Transverse colon (tissue), 4 donors: ENCODE measurements at regions not wholly inside any gene's neighbourhood (a gene's known extent, or its start where the extent isn't known, plus 50 kb on each side); places are given as distances from the start of the nearest gene placed in this dataset.

Source experiments
- EP300 ChIP-seq: sonication (generic); formaldehyde crosslinking; IDR thresholded peaks from one replicate; pipeline ENCODE4 v1.6.1; 2017; ENCODE audit warnings: antibody characterized with exemption, low read depth
- POLR2A ChIP-seq: fragments of 450-650 bp; IDR thresholded peaks from one replicate; pipeline ENCODE4 v1.6.1; 2016; ENCODE audit warnings: antibody characterized with exemption, mild to moderate bottlenecking, moderate library complexity
- POLR2AphosphoS5 ChIP-seq, 3 donors: sonication (generic); formaldehyde crosslinking; IDR thresholded peaks; one replicate each; pipeline ENCODE4 v1.6.1; 2016; ENCODE audit warnings: antibody characterized with exemption in 3 of 3
- TF ChIP-seq, protein P1 (sequence below), 5 experiments: fragments of 200-600 bp in 3 of 5; fragments of 450-650 bp in 2 of 5; sonication (generic) in 3 of 5; IDR thresholded peaks; 1 replicate in 2 of 5; 2 replicates in 3 of 5; pipeline ENCODE4 v1.5.1; 2016 to 2017; ENCODE audit warnings: antibody characterized with exemption in 5 of 5, inconsistent platforms in 3 of 5, mild to moderate bottlenecking in 2 of 5, moderate library complexity in 1 of 5

DNA sequence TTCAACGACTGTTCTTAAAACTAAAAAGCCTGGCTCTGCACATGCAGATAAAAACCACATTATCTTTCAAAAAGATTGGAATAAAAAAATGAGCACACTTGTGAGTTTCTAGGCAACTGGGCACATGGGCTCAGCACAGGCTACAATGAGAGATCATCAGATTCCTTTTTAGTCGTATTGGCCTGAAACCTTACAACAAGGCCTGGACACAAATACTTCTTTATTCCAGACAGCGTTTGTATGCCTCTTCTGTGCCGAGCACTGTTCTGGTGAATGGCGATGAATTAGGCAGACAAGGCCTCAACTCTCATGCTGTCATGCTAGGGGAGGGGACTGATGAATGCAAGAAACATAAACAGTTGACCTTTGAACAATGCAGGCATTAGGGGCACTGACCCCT, 463.0 kb downstream of the AACS start:
- TF ChIP-seq, protein P1, sequence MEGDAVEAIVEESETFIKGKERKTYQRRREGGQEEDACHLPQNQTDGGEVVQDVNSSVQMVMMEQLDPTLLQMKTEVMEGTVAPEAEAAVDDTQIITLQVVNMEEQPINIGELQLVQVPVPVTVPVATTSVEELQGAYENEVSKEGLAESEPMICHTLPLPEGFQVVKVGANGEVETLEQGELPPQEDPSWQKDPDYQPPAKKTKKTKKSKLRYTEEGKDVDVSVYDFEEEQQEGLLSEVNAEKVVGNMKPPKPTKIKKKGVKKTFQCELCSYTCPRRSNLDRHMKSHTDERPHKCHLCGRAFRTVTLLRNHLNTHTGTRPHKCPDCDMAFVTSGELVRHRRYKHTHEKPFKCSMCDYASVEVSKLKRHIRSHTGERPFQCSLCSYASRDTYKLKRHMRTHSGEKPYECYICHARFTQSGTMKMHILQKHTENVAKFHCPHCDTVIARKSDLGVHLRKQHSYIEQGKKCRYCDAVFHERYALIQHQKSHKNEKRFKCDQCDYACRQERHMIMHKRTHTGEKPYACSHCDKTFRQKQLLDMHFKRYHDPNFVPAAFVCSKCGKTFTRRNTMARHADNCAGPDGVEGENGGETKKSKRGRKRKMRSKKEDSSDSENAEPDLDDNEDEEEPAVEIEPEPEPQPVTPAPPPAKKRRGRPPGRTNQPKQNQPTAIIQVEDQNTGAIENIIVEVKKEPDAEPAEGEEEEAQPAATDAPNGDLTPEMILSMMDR (IDR thresholded peaks at IDR 0.05): no peak
- no peak for TF ChIP-seq POLR2A
- TF ChIP-seq EP300: no peak
- no peak for TF ChIP-seq POLR2AphosphoS5 (IDR thresholded peaks at IDR 0.05)
